GM12891 (cell line): ENCODE measurements at regions not wholly inside any gene's neighbourhood (a gene's known extent, or its start where the extent isn't known, plus 50 kb on each side); places are given as distances from the start of the nearest gene placed in this dataset.
"Not testable (repeated sequence)": the region's sequence is repeated elsewhere in the genome, so short reads cannot be mapped to it uniquely, and the experiment has no call there.

Experiments used
- DNase-seq: peaks from one replicate; pipeline ENCODE4 v3.0.0; 2011; ENCODE audit warnings: low spot score; ENCODE audit not compliant: insufficient read length
- FAIRE-seq: peaks from 2 replicates; lab custom pipeline; 2011; peaks lifted over from hg19 to GRCh38; lab: Jason Lieb, UNC
- PAX5 ChIP-seq: IDR thresholded peaks from 2 replicates; pipeline ENCODE4 v1.6.1; 2011; ENCODE audit warnings: low read length, moderate library complexity, mild to moderate bottlenecking; ENCODE audit not compliant: insufficient read depth, severe bottlenecking
- POLR2A ChIP-seq: IDR thresholded peaks from 2 replicates; pipeline ENCODE4 v1.6.1; 2011; ENCODE audit warnings: low read depth, low read length, control low read depth
- POLR2AphosphoS5 ChIP-seq: IDR thresholded peaks from 2 replicates; pipeline ENCODE4 v1.6.1; 2011; ENCODE audit warnings: low read depth, low read length, control low read depth
- POU2F2 ChIP-seq: IDR thresholded peaks from 2 replicates; pipeline ENCODE4 v1.6.1; 2011; ENCODE audit warnings: low read depth, mild to moderate bottlenecking, control low read depth, low read length, moderate library complexity
- SPI1 ChIP-seq: IDR thresholded peaks from 2 replicates; pipeline ENCODE4 v1.6.1; 2011; ENCODE audit warnings: low read depth, low read length, control low read depth
- TAF1 ChIP-seq: IDR thresholded peaks from 2 replicates; pipeline ENCODE4 v1.6.1; 2011; ENCODE audit warnings: low read depth, low read length, control low read depth

- DNase-seq = no peak
- peak; percentile 40 for FAIRE-seq
- TF ChIP-seq PAX5 (no peak), POU2F2 (no peak), TAF1 (no peak)
Measured at GRCh38 chrX:145393702-145394235, 146.5 kb downstream of the SPANXN1 start.

- no peak for FAIRE-seq
- no peak for DNase-seq
- TF ChIP-seq POLR2AphosphoS5 (no peak), POU2F2 (no peak), PAX5 (no peak), SPI1 (no peak), TAF1 (no peak), POLR2A (no peak)
Measured at GRCh38 chrX:145394344-145394743, 147.0 kb downstream of the SPANXN1 start.

- FAIRE-seq (no peak), DNase-seq (no peak)
- TF ChIP-seq POU2F2 = no peak
- TF ChIP-seq SPI1 = no peak
Measured at GRCh38 chrX:145396612-145397011, 149.3 kb downstream of the SPANXN1 start.

- TF ChIP-seq POLR2A (no peak), POLR2AphosphoS5 (no peak), POU2F2 (no peak), TAF1 (no peak), PAX5 (no peak), SPI1 (no peak)
- FAIRE-seq = no peak
- no peak for DNase-seq
Measured at GRCh38 chrX:145405012-145405411, 157.7 kb downstream of the SPANXN1 start.

GRCh38 chrX:145410622-145411021 lies 163.3 kb downstream of the SPANXN1 start:
- FAIRE-seq (no peak), DNase-seq (no peak)
- TF ChIP-seq POLR2AphosphoS5 = no peak
- TF ChIP-seq POLR2A = no peak
- TF ChIP-seq POU2F2 = no peak
- no peak for TF ChIP-seq TAF1
- TF ChIP-seq PAX5 = no peak

GRCh38 chrX:145436211-145436610 lies 188.9 kb downstream of the SPANXN1 start:
- not testable (repeated sequence) for FAIRE-seq, DNase-seq

- TF ChIP-seq PAX5 (no peak), POU2F2 (no peak), SPI1 (no peak), POLR2A (no peak), POLR2AphosphoS5 (no peak), TAF1 (no peak)
- FAIRE-seq (no peak), DNase-seq (no peak)
Measured at GRCh38 chrX:145464650-145465049, 217.3 kb downstream of the SPANXN1 start.

- no peak for DNase-seq
- FAIRE-seq = no peak
- TF ChIP-seq PAX5 (no peak), TAF1 (no peak), POU2F2 (no peak), POLR2AphosphoS5 (no peak), POLR2A (no peak), SPI1 (no peak)
Measured at GRCh38 chrX:145475725-145476124, 228.4 kb downstream of the SPANXN1 start.

- DNase-seq = no peak
- TF ChIP-seq SPI1 = no peak
- TF ChIP-seq POU2F2 = no peak
- no peak for TF ChIP-seq TAF1
- no peak for TF ChIP-seq POLR2AphosphoS5
- TF ChIP-seq POLR2A = no peak
- TF ChIP-seq PAX5 = no peak
- no peak for FAIRE-seq
Measured at GRCh38 chrX:145484740-145485139, 237.4 kb downstream of the SPANXN1 start.

GRCh38 chrX:145502670-145503069 lies 255.4 kb downstream of the SPANXN1 start:
- TF ChIP-seq SPI1 = no peak
- FAIRE-seq = no peak

GRCh38 chrX:145506214-145506613 lies 258.9 kb downstream of the SPANXN1 start:
- FAIRE-seq = no peak

More at GRCh38 chrX:145502670-145503069, 255.4 kb downstream of the SPANXN1 start:
- no peak for DNase-seq

More at GRCh38 chrX:145506214-145506613, 258.9 kb downstream of the SPANXN1 start:
- DNase-seq = no peak
- TF ChIP-seq POLR2A = no peak
- TF ChIP-seq TAF1 = no peak
- no peak for TF ChIP-seq PAX5
- no peak for TF ChIP-seq POLR2AphosphoS5
- no peak for TF ChIP-seq SPI1
- TF ChIP-seq POU2F2 = no peak
